SU-DHL-6 (cell line): ENCODE measurements at regions not wholly inside any gene's neighbourhood (a gene's known extent, or its start where the extent isn't known, plus 50 kb on each side); places are given as distances from the start of the nearest gene placed in this dataset.

Experiments
- CTCF ChIP-seq: fragments of 200-600 bp; sonication (generic); IDR thresholded peaks from one replicate; pipeline ENCODE4 v1.5.1; 2017; ENCODE audit warnings: antibody characterized with exemption, mild to moderate bottlenecking, low read length, moderate library complexity; ENCODE audit not compliant: insufficient read depth, poor library complexity, severe bottlenecking
- EZH2phosphoT487 ChIP-seq: fragments of 200-600 bp; sonication (generic), shearing (Covaris generic); conservative IDR thresholded peaks from 2 replicates; pipeline ENCODE4 v1.6.1; 2018; ENCODE audit warnings: mild to moderate bottlenecking, antibody characterized with exemption, low read length, moderate library complexity, mixed read lengths

- TF ChIP-seq CTCF (no peak), EZH2phosphoT487 (no peak)
Measured at GRCh38 chr2:12263730-12264129, 453.0 kb upstream of the TRIB2 start.
